HuH-7 (cell line): ENCODE measurements at regions not wholly inside any gene's neighbourhood (a gene's known extent, or its start where the extent isn't known, plus 50 kb on each side); places are given as distances from the start of the nearest gene placed in this dataset.

Experiments
- DNase-seq: peaks from one replicate; pipeline ENCODE4 v3.0.0; 2011; ENCODE audit warnings: low spot score

GRCh38 chr9:80127920-80128319, 556.2 kb downstream of the TLE4 start:
- DNase-seq = no peak

- no peak for DNase-seq
These were observed 554.0 kb downstream of the TLE4 start for GRCh38 chr9:80125731-80126264.

- no peak for DNase-seq
These were observed 545.3 kb downstream of the TLE4 start for GRCh38 chr9:80117031-80117430.

DNA sequence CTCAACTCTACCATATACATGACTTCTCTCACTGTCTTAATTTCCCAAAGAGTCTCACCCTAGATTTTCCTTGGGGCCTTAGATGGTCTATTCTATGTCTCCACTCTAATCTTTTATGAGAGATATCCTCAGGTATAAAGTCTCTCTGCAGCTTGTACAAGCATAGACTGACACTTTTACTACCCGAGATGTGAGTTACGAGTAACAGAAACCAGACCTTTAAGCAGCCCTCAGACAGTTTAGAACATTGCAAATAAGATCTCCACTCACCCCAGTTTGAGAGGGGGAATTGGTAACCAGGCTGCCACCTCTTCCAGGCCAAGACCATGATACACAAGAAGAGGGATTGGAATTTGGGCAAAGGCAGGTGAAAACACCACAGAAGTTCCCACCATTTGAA, 542.5 kb downstream of the TLE4 start:
- DNase-seq = no peak

DNA sequence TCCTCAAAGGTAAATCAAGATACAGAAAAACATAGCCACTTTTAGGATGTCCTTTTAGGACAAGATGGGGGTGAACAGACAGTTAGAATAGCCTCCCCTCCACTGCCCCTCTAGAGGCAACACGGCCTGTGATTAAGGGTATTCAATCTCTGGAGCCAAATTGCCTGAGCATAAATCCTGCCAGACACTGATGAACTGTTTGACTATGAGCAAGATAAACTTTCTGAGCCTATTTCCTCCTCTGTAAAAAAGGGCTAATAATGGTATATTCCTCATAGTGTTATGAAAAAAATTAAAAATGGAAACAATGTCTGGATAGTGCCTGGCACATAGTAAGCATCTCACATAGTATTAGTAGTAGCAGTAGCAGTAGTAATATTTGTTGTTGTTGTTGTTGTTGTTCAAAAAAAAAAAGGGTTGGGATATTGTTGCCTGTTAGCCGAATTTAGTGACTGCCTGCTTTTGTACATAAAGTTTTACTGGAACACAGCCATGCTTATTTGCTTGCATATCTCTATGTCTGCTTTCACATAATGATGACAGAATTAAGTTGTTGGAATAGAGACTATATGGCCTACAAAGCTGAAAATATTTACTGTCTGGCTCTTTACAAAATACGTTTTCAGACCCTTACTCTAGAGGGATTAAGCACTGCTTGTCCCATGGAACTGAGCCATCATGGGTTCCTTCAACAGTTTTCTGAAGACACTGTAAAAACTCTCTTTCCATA, 536.3 kb downstream of the TLE4 start:
- no peak for DNase-seq

DNA sequence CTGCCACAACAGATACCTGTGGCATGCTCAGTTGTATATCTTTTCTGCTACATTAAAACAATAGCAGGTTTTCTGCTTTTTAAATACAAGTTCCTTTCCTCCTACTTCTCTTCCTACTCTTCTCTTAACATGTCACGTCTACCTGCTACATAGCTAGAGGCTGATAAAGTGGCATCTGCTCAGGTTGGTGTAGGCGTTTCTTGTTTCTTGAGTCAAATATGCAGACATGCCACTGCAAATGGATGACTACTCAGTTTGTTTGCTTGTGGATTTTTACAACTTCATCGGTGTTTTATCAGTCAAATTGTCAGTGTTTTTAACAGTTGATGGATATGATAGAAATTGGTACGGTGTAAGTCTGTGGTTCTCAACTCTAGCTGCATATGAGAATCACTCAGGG, 525.7 kb downstream of the TLE4 start:
- no peak for DNase-seq

- DNase-seq = no peak
These were observed 522.5 kb downstream of the TLE4 start for GRCh38 chr9:80094176-80094771.

DNA sequence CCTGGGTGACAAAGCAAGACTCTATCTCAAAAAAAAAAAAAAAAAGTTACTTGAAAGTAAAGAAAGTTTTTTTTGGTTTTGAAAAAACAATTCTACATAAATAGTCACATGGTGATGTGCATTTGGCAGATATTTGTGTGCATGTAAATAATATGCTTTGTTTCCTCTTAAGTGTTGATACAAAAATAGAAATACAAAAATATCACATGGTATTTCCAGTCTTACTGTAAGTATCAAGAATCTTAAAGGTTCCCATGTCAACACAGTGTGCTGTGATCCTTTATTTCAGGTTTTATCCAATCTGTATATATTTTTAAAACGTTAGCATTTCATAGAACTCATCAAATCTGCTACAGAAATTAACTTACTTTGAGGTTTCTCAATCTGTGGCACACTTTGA, 521.9 kb downstream of the TLE4 start:
- DNase-seq = no peak

DNA sequence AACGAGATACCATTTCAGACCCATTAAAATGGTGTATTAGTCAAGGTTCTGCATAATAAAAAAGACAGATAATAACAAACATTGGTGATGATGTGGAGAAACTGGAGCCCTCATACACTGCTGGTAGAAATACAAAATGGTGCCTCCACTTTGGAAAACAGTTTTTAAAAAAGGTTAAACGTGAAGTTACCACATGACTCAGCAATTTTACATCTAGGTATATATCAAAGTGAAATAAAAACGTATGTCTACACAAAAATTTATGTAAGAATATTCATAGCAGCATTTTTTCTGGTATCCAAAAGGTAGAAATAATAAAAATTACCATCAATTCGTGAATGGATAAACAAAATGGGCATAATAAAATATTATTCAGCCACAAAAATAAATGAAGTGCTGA, 519.8 kb downstream of the TLE4 start:
- DNase-seq = no peak

GRCh38 chr9:80090317-80090716, 518.6 kb downstream of the TLE4 start:
- DNase-seq = no peak

- no peak for DNase-seq
These were observed 515.1 kb downstream of the TLE4 start for GRCh38 chr9:80086822-80087345.

- DNase-seq = no peak
These were observed 514.6 kb downstream of the TLE4 start for GRCh38 chr9:80086386-80086785.

GRCh38 chr9:80085668-80086067, 513.9 kb downstream of the TLE4 start:
- DNase-seq = no peak

DNA sequence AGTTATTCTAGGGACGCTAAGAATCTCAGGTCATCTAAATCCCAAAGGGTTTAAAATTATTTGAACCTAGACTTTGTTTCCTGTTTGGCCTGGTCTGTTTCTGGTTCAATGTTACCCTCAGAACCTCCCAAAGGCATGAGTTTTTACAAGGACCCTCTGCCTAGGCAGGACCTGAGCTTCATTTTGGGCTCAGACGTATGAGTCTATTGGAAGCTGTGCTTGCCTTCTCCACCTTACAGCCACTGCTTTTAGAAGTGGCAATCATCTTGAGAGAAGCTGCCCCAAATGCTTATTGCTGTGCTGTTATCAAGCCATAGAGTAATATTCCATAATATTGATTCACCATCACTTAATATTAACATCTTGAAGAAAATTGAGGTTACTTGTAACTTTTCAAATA, 510.4 kb downstream of the TLE4 start:
- DNase-seq = no peak

DNA sequence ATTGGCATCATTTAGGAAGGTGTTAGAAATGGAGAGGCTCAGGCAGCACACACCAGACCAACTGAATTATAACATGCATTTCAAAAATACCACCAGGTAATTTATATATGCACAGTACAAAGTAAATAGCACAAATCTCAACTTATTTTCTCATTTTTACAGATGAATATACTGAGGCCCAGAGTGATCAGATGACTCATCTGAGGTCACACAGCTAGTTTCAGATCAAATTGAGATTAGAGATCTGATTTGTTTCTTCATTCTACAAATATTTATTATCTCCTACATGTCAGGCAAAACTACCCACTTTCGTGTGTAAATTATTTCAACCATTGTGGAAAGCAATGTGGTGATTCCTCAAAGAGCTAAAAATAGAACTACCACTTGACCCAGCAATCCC, 507.1 kb downstream of the TLE4 start:
- no peak for DNase-seq

DNA sequence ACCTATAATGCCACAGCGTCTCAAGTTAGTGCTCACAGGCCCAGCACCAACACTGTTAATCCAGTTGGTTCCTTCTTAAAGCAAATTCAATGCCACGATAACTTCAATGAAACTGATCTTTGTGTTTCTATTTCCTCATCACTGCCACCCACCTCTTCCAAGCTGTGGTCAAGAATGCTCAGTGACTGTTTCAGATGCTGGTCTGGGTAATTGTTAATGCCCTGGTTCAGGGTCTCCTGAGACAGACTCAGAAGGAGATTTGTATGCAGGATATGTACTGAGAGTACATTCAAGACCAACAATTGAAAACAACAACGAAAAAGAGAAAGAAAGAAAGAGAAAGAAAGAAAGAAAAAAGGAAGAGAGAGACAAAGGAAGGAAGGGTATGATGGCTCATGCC, 505.3 kb downstream of the TLE4 start:
- no peak for DNase-seq

GRCh38 chr9:80076162-80076561, 504.4 kb downstream of the TLE4 start:
- DNase-seq = no peak

DNA sequence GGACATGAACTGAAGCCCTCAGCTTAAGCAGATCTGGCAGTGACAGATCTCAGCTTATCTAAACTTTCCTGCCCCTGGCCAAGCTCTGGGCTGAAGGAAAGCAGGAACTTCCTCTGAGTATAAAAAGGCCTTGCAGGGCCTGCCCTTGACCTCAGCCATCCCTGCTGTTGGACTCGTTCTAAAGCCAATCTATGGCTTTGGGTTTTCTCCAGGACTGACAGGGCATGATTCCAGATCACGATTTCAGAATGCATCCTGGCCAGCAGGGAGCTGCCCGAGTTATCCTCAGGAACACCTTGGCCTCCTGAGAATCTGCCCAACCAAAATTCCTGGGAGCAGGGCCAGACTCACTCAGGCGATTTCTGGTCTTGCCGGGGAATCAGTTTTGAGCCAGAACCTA, 502.7 kb downstream of the TLE4 start:
- DNase-seq = no peak

- DNase-seq = no peak
These were observed 500.7 kb downstream of the TLE4 start for GRCh38 chr9:80072451-80072850.

- no peak for DNase-seq
These were observed 498.4 kb downstream of the TLE4 start for GRCh38 chr9:80070071-80070742.

GRCh38 chr9:80066931-80067330, 495.2 kb downstream of the TLE4 start:
- DNase-seq = no peak

GRCh38 chr9:80062567-80062966, 490.8 kb downstream of the TLE4 start:
- DNase-seq = no peak

DNA sequence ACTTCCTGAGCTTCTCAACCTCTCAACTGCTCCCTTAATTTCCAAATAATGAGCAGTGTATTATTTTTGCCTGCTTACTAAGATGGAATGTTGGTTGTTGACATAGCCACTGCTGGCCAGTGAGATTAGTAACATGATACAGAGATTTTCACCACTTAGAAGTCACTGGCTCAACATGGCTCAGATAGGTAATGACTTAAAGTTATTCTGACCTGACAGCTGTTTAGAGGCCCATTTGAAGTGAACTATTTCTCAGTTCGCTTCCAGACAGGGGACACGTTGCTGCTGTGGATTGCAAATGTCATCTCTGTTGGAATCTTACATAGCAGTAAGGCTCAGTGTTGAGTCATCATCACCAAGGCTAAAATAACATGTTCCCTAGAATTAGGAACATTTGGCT, 490.2 kb downstream of the TLE4 start:
- DNase-seq = no peak
